MM.1S (cell line): ENCODE measurements at regions not wholly inside any gene's neighbourhood (a gene's known extent, or its start where the extent isn't known, plus 50 kb on each side); places are given as distances from the start of the nearest gene placed in this dataset.

Experiments
- CTCF ChIP-seq: fragments of 300-600 bp; sonication (generic); IDR thresholded peaks from 2 replicates; pipeline ENCODE4 v1.5.1; 2016; ENCODE audit warnings: antibody characterized with exemption, low read length, mixed read lengths
- EZH2 ChIP-seq: fragments of 300-600 bp; sonication (generic); optimal IDR thresholded peaks from 2 replicates; pipeline ENCODE3; 2017; ENCODE audit warnings: low read depth, mild to moderate bottlenecking, antibody characterized with exemption, low read length, mixed read lengths

DNA sequence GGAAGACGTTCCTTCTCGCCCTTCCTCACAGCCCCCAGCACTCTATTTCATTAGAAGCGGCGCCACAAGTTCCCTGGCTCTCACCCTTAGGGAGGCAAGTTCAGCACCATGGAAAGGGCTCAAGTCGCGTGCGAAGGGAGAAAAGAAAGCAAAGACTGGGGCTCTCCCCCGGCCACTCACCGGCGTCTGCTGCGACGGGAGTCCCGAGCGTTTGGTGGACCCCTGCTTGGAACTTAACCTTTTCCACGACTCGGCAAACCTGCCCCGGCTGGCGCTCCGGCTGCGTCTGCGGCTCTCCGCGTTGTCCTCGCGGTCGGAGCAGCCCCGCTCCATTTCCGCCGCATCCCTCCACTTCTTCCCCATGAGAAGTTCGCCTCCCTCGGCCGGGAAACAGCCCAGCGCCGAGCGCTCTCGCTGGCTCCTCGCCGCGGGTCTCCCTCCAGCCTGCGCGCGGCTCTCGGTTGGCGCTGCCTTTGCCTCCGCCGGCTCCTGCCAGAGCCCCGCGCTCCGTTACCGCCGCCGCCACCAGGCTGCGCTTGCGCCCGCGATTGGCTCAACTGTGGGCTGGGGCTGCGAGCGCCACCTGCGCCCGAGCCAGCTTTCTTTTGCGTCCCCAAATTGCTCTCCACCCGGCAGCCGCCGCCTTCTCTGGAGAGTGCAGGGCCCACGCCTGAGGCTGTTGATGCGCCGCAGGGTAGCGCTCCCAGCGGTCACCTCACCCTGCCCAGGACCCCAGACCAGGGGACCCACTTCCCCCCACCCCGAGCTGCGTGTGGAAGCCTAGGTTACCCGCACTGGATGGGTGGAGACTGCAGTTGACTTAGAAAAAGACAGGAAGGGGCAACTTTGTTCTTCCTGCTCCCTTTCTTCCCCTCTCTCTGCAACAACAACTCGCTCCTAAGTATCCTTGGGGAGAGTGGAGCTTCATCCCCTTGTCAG lies 321.6 kb downstream of the CEMIP2 start:
- TF ChIP-seq CTCF (peak; percentile 35), EZH2 (no peak)
